ENCODE measurements at regions not wholly inside any gene's neighbourhood (a gene's known extent, or its start where the extent isn't known, plus 50 kb on each side); places are given as distances from the start of the nearest gene placed in this dataset.

GRCh38 chr2:16293871-16294270 lies 353.5 kb downstream of the MYCN start:
- TF ChIP-seq CTCF (conservative IDR thresholded peaks at IDR 0.05; ENCODE audit: control insufficient read depth, insufficient read depth, low read depth, low read length) = no peak
- DNase-seq (ENCODE audit: low read depth) = no peak
- no peak overlapping the region for H3K4me3 ChIP-seq (ENCODE audit: control insufficient read depth, low read depth, low read length)

GRCh38 chr2:16293398-16293797 lies 353.0 kb downstream of the MYCN start:
- DNase-seq (ENCODE audit: low read depth) = no peak
- no peak for TF ChIP-seq CTCF (conservative IDR thresholded peaks at IDR 0.05; ENCODE audit: control insufficient read depth, insufficient read depth, low read depth, low read length)
- no peak overlapping the region for H3K4me3 ChIP-seq (ENCODE audit: control insufficient read depth, low read depth, low read length)

- H3K4me3 ChIP-seq (ENCODE audit: control insufficient read depth, low read depth, low read length) = no peak overlapping the region
- DNase-seq (ENCODE audit: low read depth) = no peak
- TF ChIP-seq CTCF (conservative IDR thresholded peaks at IDR 0.05; ENCODE audit: control insufficient read depth, insufficient read depth, low read depth, low read length) = no peak
Measured at GRCh38 chr2:16291731-16292550, 351.6 kb downstream of the MYCN start.

GRCh38 chr2:16291226-16291625 lies 350.9 kb downstream of the MYCN start:
- no peak for DNase-seq (ENCODE audit: low read depth)
- no peak for TF ChIP-seq CTCF (conservative IDR thresholded peaks at IDR 0.05; ENCODE audit: control insufficient read depth, insufficient read depth, low read depth, low read length)
- H3K4me3 ChIP-seq (ENCODE audit: control insufficient read depth, low read depth, low read length) = no peak overlapping the region

GRCh38 chr2:16290311-16291020 lies 350.1 kb downstream of the MYCN start:
- no peak for DNase-seq (ENCODE audit: low read depth)
- no peak overlapping the region for H3K4me3 ChIP-seq (ENCODE audit: control insufficient read depth, low read depth, low read length)
- TF ChIP-seq CTCF (conservative IDR thresholded peaks at IDR 0.05; ENCODE audit: control insufficient read depth, insufficient read depth, low read depth, low read length) = no peak

- no peak overlapping the region for H3K4me3 ChIP-seq (ENCODE audit: control insufficient read depth, low read depth, low read length)
- TF ChIP-seq CTCF (conservative IDR thresholded peaks at IDR 0.05; ENCODE audit: control insufficient read depth, insufficient read depth, low read depth, low read length) = no peak
- no peak for DNase-seq (ENCODE audit: low read depth)
Measured at GRCh38 chr2:16288371-16289112, 348.2 kb downstream of the MYCN start.
